GM12878 (cell line): ENCODE measurements at regions not wholly inside any gene's neighbourhood (a gene's known extent, or its start where the extent isn't known, plus 50 kb on each side); places are given as distances from the start of the nearest gene placed in this dataset.

Experiments used
- ATAC-seq: fragments of 200-7000 bp; cut with Tn5 transposase; 3 replicates; pipeline ENCODE4 v1.9.1; 2020; ENCODE audit warnings: mild to moderate bottlenecking, moderate library complexity
- BruUV-seq: library from RNA; stranded (reverse); fragments of 400-500 nt; replicated peaks from 2 replicates; lab custom pipeline; 2021; lab: Mats Ljungman, UMichigan
- CTCF ChIA-PET: fragments of 300-600 bp; sonication (Branson Sonifier 250); formaldehyde crosslinking; extraction: SDS; loops from one replicate; lab custom pipeline; 2021; ENCODE audit warnings: inconsistent platforms; lab: Yijun Ruan, JAX
- POLR2A ChIA-PET: fragments of 350-600 bp; formaldehyde crosslinking; extraction: SDS; loops from one replicate; lab custom pipeline; 2021; ENCODE audit warnings: inconsistent platforms; lab: Charles Lee
- RAD21 ChIA-PET: fragments of 300-600 bp; sonication (Branson Sonifier 250); formaldehyde crosslinking; loops from one replicate; lab custom pipeline; 2023; ENCODE audit warnings: antibody characterized with exemption; ENCODE audit not compliant: unreplicated experiment; lab: Charles Lee
- SMC1A ChIA-PET: fragments of 300-600 bp; sonication (Branson Sonifier 250); formaldehyde crosslinking; loops from one replicate; lab custom pipeline; 2023; ENCODE audit not compliant: unreplicated experiment, uncharacterized antibody; lab: Charles Lee
- DNase-seq: peaks from one replicate; pipeline ENCODE4 v3.0.0-alpha.2; 2011; ENCODE audit warnings: low read depth, low spot score
- FAIRE-seq: peaks from 3 replicates; lab custom pipeline; 2011; peaks lifted over from hg19 to GRCh38; lab: Jason Lieb, UNC
- H2AFZ ChIP-seq: 2 replicates; pipeline ENCODE4 v1.6.0; 2011; ENCODE audit warnings: low read depth, low read length, control low read depth; ENCODE audit not compliant: control insufficient read depth
- H3K27ac ChIP-seq: 2 replicates; pipeline ENCODE4 v1.5.1; 2011; ENCODE audit warnings: control low read depth; ENCODE audit not compliant: control insufficient read depth, insufficient read depth
- H3K27me3 ChIP-seq, 2 experiments: replicated peaks in 1 of 2; 2 replicates each; pipeline versions ENCODE4 v1.6.0 to v1.6.1; 2011; ENCODE audit warnings: low read length in 1 of 2; ENCODE audit not compliant: control insufficient read depth in 2 of 2, insufficient read depth in 2 of 2
- H3K36me3 ChIP-seq, 2 experiments: 2 replicates each; pipeline ENCODE4 v1.5.1; 2011; ENCODE audit warnings: low read length in 1 of 2; ENCODE audit not compliant: control insufficient read depth in 2 of 2, insufficient read depth in 2 of 2
- H3K4me1 ChIP-seq: 2 replicates; pipeline ENCODE4 v1.6.1; 2011; ENCODE audit warnings: mild to moderate bottlenecking, low read length, moderate library complexity, mixed read lengths; ENCODE audit not compliant: control insufficient read depth, insufficient read depth
- H3K4me2 ChIP-seq: 2 replicates; pipeline ENCODE4 v1.6.0; 2011; ENCODE audit warnings: control low read depth; ENCODE audit not compliant: control insufficient read depth, insufficient read depth
- H3K4me3 ChIP-seq: fragments of 200-600 bp; sonication (generic); 2 replicates; pipeline ENCODE4 v1.5.1; 2016
- H3K79me2 ChIP-seq: 2 replicates; pipeline ENCODE4 v1.6.0; 2011; ENCODE audit warnings: low read length; ENCODE audit not compliant: control insufficient read depth, insufficient read depth
- H3K9ac ChIP-seq: 2 replicates; pipeline ENCODE4 v1.8.0; 2011; ENCODE audit warnings: low read length, control low read depth, mixed read lengths; ENCODE audit not compliant: control insufficient read depth, insufficient read depth
- H3K9me3 ChIP-seq: replicated peaks from 3 replicates; pipeline ENCODE4 v1.5.1; 2011; ENCODE audit warnings: mild to moderate bottlenecking, low read length; ENCODE audit not compliant: control insufficient read depth, insufficient read depth
- H4K20me1 ChIP-seq: 2 replicates; pipeline ENCODE4 v1.6.0; 2011; ENCODE audit not compliant: control insufficient read depth, insufficient read depth
- CBX3 ChIP-seq: fragments of 200-600 bp; sonication (generic); IDR thresholded peaks from 2 replicates; pipeline ENCODE4 v1.6.1; 2016; ENCODE audit warnings: low read depth, borderline replicate concordance
- CUX1 ChIP-seq: IDR thresholded peaks from 2 replicates; pipeline ENCODE4 v1.6.1; 2012; ENCODE audit warnings: improper control_type of control experiment, low read depth, low read length; ENCODE audit not compliant: insufficient replicate concordance
- E2F4 ChIP-seq: IDR thresholded peaks from 2 replicates; pipeline ENCODE4 v1.6.1; 2012; ENCODE audit warnings: low read depth, low read length, improper control_type of control experiment
- LARP7 ChIP-seq: fragments of 450-650 bp; IDR thresholded peaks from 2 replicates; pipeline ENCODE4 v1.6.1; 2017; ENCODE audit warnings: mild to moderate bottlenecking
- MEF2A ChIP-seq: IDR thresholded peaks from 2 replicates; pipeline ENCODE4 v1.6.1; 2011; ENCODE audit warnings: low read depth, mild to moderate bottlenecking, low read length, moderate library complexity; ENCODE audit not compliant: insufficient read depth
- MYC ChIP-seq: IDR thresholded peaks from 2 replicates; pipeline ENCODE4 v1.6.1; 2011; ENCODE audit warnings: mild to moderate bottlenecking, low read length, moderate library complexity, inconsistent platforms; ENCODE audit not compliant: insufficient read depth, insufficient replicate concordance, insufficient read length, severe bottlenecking
- NFYA ChIP-seq: IDR thresholded peaks from 2 replicates; pipeline ENCODE4 v1.6.1; 2011; ENCODE audit warnings: low read depth, mild to moderate bottlenecking, low read length, improper control_type of control experiment, borderline replicate concordance
- RFX5 ChIP-seq: IDR thresholded peaks from 2 replicates; pipeline ENCODE4 v1.6.1; 2011; ENCODE audit warnings: low read depth, low read length, improper control_type of control experiment
- SMC3 ChIP-seq: IDR thresholded peaks from 2 replicates; pipeline ENCODE4 v1.6.1; 2011; ENCODE audit warnings: low read length, improper control_type of control experiment, borderline replicate concordance
- ZSCAN29 ChIP-seq: fragments of 450-650 bp; IDR thresholded peaks from 2 replicates; pipeline ENCODE4 v1.6.1; 2017; ENCODE audit warnings: mild to moderate bottlenecking, moderate library complexity
- WGBS: methylation state at CpG from one replicate; pipeline ENCODE4 v1.1.6; 2016; ENCODE audit warnings: low lambda C conversion rate; ENCODE audit not compliant: insufficient replicate concordance, insufficient coverage; ENCODE audit errors: missing lambda C conversion rate; 5-methylcytosine and 5-hydroxymethylcytosine counted together
- in situ Hi-C: fragments of 300-500 bp; cut with MboI; formaldehyde crosslinking; loops from 9 replicates; pipeline ENCODE4 v1.14.3; 2018; ENCODE audit warnings: mixed read lengths
- intact Hi-C: fragments of 100-400 bp; cut with micrococcal nuclease; formaldehyde crosslinking; loops from one replicate; pipeline ENCODE4 v1.14.2; 2022; ENCODE audit not compliant: unreplicated experiment
- TF ChIP-seq, protein P1 (sequence below): IDR thresholded peaks from 2 replicates; pipeline ENCODE4 v1.6.1; 2012; ENCODE audit warnings: low read depth, low read length, improper control_type of control experiment
- TF ChIP-seq, protein P2 (sequence below): fragments of 450-650 bp; IDR thresholded peaks from 2 replicates; pipeline ENCODE4 v1.6.1; 2018; ENCODE audit warnings: mild to moderate bottlenecking, low read depth, moderate library complexity; ENCODE audit not compliant: partially characterized antibody

DNA sequence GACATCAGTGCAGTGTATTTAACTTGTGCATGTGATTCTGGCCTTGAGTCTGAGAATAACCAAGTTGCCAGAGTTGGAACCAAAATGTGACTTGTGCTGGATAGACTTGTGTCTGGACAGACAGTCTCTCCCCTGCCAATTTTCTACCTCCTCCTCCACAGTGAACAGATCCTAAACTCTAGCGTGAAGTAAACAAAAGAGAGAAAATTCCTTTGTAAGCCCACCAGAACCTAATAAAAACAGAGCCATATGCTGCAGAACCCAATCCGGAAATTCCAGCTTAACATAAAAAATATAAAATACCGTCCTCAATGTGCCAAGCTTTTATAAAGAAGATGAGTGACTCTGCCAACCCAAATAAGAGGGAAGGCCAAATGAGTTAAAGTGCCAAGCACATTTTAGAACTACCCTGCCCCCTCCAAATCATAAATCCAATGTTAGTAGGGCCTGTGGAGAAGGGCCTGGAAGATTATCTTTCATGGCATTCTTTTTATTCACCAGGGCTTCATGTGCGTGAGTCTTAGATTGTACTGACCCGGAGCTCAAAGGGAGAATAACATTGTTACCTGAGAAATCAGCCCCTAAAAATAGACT, 344.6 kb upstream of the PROK2 start:
- FAIRE-seq (no peak), ATAC-seq (no peak), DNase-seq (no peak)
- H3K4me2 ChIP-seq, result no peak overlapping the region
- H4K20me1 ChIP-seq, result no peaks in the 10 kb centered on the region
- no peak overlapping the region for H2AFZ ChIP-seq
- SMC1A ChIA-PET, result no interaction called here
- no peak overlapping the region for H3K9ac ChIP-seq
- intact Hi-C loops, result no loop called here
- H3K79me2 ChIP-seq, result no peaks in the 10 kb centered on the region
- POLR2A ChIA-PET, result no interaction called here
- CTCF ChIA-PET, result no interaction called here
- in situ Hi-C loops, result no loop called here
- H3K9me3 ChIP-seq, result no peaks in the 10 kb centered on the region
- H3K27ac ChIP-seq, result no peak overlapping the region
- H3K27me3 ChIP-seq, result no peaks in the 10 kb centered on the region
- no peaks in the 10 kb centered on the region for H3K36me3 ChIP-seq
- 80% methylated on average over 5 of the region's 5 CpGs for WGBS
- RAD21 ChIA-PET, result no interaction called here
- no peak overlapping the region for H3K4me3 ChIP-seq
- BruUV-seq, result no TSS peak
- H3K4me1 ChIP-seq, result peaks cover 6% of the 10 kb centered on the region; the same call in 1 of the 2 replicates
- TF ChIP-seq RFX5, result no peak
- TF ChIP-seq ZSCAN29, result no peak
- TF ChIP-seq MYC, result no peak
- TF ChIP-seq MEF2A, result no peak
- TF ChIP-seq LARP7, result no peak
- no peak for TF ChIP-seq E2F4
- no peak for TF ChIP-seq NFYA
- TF ChIP-seq, protein P1, sequence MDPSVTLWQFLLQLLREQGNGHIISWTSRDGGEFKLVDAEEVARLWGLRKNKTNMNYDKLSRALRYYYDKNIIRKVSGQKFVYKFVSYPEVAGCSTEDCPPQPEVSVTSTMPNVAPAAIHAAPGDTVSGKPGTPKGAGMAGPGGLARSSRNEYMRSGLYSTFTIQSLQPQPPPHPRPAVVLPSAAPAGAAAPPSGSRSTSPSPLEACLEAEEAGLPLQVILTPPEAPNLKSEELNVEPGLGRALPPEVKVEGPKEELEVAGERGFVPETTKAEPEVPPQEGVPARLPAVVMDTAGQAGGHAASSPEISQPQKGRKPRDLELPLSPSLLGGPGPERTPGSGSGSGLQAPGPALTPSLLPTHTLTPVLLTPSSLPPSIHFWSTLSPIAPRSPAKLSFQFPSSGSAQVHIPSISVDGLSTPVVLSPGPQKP, result no peak
- TF ChIP-seq, protein P2, sequence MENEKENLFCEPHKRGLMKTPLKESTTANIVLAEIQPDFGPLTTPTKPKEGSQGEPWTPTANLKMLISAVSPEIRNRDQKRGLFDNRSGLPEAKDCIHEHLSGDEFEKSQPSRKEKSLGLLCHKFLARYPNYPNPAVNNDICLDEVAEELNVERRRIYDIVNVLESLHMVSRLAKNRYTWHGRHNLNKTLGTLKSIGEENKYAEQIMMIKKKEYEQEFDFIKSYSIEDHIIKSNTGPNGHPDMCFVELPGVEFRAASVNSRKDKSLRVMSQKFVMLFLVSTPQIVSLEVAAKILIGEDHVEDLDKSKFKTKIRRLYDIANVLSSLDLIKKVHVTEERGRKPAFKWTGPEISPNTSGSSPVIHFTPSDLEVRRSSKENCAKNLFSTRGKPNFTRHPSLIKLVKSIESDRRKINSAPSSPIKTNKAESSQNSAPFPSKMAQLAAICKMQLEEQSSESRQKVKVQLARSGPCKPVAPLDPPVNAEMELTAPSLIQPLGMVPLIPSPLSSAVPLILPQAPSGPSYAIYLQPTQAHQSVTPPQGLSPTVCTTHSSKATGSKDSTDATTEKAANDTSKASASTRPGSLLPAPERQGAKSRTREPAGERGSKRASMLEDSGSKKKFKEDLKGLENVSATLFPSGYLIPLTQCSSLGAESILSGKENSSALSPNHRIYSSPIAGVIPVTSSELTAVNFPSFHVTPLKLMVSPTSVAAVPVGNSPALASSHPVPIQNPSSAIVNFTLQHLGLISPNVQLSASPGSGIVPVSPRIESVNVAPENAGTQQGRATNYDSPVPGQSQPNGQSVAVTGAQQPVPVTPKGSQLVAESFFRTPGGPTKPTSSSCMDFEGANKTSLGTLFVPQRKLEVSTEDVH, result no peak
- TF ChIP-seq CBX3, result no peak
- no peak for TF ChIP-seq CUX1
- no peak for TF ChIP-seq SMC3
